Neural cell (in vitro differentiated cells): ENCODE measurements at regions not wholly inside any gene's neighbourhood (a gene's known extent, or its start where the extent isn't known, plus 50 kb on each side); places are given as distances from the start of the nearest gene placed in this dataset.

Source experiments
- H2AFZ ChIP-seq: fragments of 200-600, 300-800 bp; sonication (generic), shearing (Covaris generic); 2 replicates; pipeline ENCODE4 v1.6.0; 2014; ENCODE audit warnings: low read depth, mild to moderate bottlenecking, antibody characterized with exemption, low read length, moderate library complexity
- H3F3A ChIP-seq: fragments of 200-600 bp; shearing (Covaris generic); 2 replicates; pipeline ENCODE4 v1.6.1; 2016; ENCODE audit warnings: mild to moderate bottlenecking, moderate library complexity, mixed read lengths, antibody characterized with exemption, low read length; ENCODE audit not compliant: insufficient read depth, poor library complexity, severe bottlenecking
- H3K27ac ChIP-seq: fragments of 200-600, 300-800 bp; sonication (generic), shearing (Covaris generic); 2 replicates; pipeline ENCODE4 v1.5.1; 2014; ENCODE audit warnings: mild to moderate bottlenecking, low read length, moderate library complexity
- H3K27me3 ChIP-seq: fragments of 300-800, 200-600 bp; sonication (generic), shearing (Covaris generic); 2 replicates; pipeline ENCODE4 v1.6.0; 2014; ENCODE audit warnings: mild to moderate bottlenecking, low read depth, low read length, moderate library complexity; ENCODE audit not compliant: insufficient read depth
- H3K36me3 ChIP-seq: fragments of 300-800, 200-600 bp; sonication (generic), shearing (Covaris generic); 2 replicates; pipeline ENCODE4 v1.5.1; 2014; ENCODE audit warnings: mild to moderate bottlenecking, antibody characterized with exemption, low read length, moderate library complexity; ENCODE audit not compliant: insufficient read depth
- H3K4me2 ChIP-seq: fragments of 300-800, 200-600 bp; sonication (generic), shearing (Covaris generic); 2 replicates; pipeline ENCODE4 v1.6.0; 2014; ENCODE audit warnings: mild to moderate bottlenecking, low read length
- H3K4me3 ChIP-seq: fragments of 300-800, 200-600 bp; sonication (generic), shearing (Covaris generic); 2 replicates; pipeline ENCODE4 v1.5.1; 2014; ENCODE audit warnings: mild to moderate bottlenecking, low read length, moderate library complexity
- H3K79me2 ChIP-seq: fragments of 200-600 bp; shearing (Covaris generic); replicated peaks from 2 replicates; pipeline ENCODE4 v1.6.0; 2014; ENCODE audit warnings: mild to moderate bottlenecking, low read length, moderate library complexity; ENCODE audit not compliant: insufficient read depth
- H3K9ac ChIP-seq: fragments of 300-800, 200-600 bp; sonication (generic), shearing (Covaris generic); 2 replicates; pipeline ENCODE4 v1.6.1; 2016; ENCODE audit warnings: mild to moderate bottlenecking, low read length, mixed read lengths
- H3K9me2 ChIP-seq: fragments of 200-600 bp; shearing (Covaris generic); 2 replicates; pipeline ENCODE4 v1.6.1; 2016; ENCODE audit warnings: mild to moderate bottlenecking, low read length, mixed read lengths; ENCODE audit not compliant: insufficient read depth
- H3K9me3 ChIP-seq: fragments of 200-600, 300-800 bp; sonication (generic), shearing (Covaris generic); 2 replicates; pipeline ENCODE4 v1.6.1; 2016; ENCODE audit warnings: mild to moderate bottlenecking, mixed run types, low read length, moderate library complexity, mixed read lengths
- H4K20me1 ChIP-seq: fragments of 200-600 bp; shearing (Covaris generic); 2 replicates; pipeline ENCODE4 v1.6.1; 2016; ENCODE audit warnings: mild to moderate bottlenecking, mixed run types; ENCODE audit not compliant: insufficient read depth
- CTCF ChIP-seq: fragments of 450-650 bp; IDR thresholded peaks from 2 replicates; pipeline ENCODE4 v1.5.1; 2014; ENCODE audit warnings: antibody characterized with exemption, mild to moderate bottlenecking, moderate library complexity; ENCODE audit not compliant: poor library complexity, severe bottlenecking
- EP300 ChIP-seq: fragments of 450-650 bp; conservative IDR thresholded peaks from 2 replicates; pipeline ENCODE4 v1.6.1; 2014; ENCODE audit warnings: antibody characterized with exemption, mild to moderate bottlenecking, moderate library complexity; ENCODE audit not compliant: poor library complexity, severe bottlenecking
- EZH2 ChIP-seq: fragments of 200-600, 300-800 bp; shearing (Covaris generic), sonication (generic); IDR thresholded peaks from 2 replicates; pipeline ENCODE4 v1.6.1; 2014; ENCODE audit warnings: antibody characterized with exemption, low read length, borderline replicate concordance, mild to moderate bottlenecking; ENCODE audit not compliant: insufficient read depth, poor library complexity, severe bottlenecking
- MXI1 ChIP-seq: fragments of 450-650 bp; conservative IDR thresholded peaks from 2 replicates; pipeline ENCODE4 v1.6.1; 2014; ENCODE audit warnings: antibody characterized with exemption, mild to moderate bottlenecking; ENCODE audit not compliant: poor library complexity, severe bottlenecking
- POLR2AphosphoS5 ChIP-seq: IDR thresholded peaks from 2 replicates; pipeline ENCODE4 v1.6.1; 2012
- RAD21 ChIP-seq: fragments of 450-650 bp; conservative IDR thresholded peaks from 2 replicates; pipeline ENCODE4 v1.6.1; 2014; ENCODE audit warnings: antibody characterized with exemption, mild to moderate bottlenecking, moderate library complexity
- REST ChIP-seq: IDR thresholded peaks from 2 replicates; pipeline ENCODE4 v1.6.1; 2012; ENCODE audit warnings: borderline replicate concordance
- SMC3 ChIP-seq: fragments of 450-650 bp; conservative IDR thresholded peaks from 2 replicates; pipeline ENCODE4 v1.6.1; 2014; ENCODE audit warnings: antibody characterized with exemption, mild to moderate bottlenecking, moderate library complexity; ENCODE audit not compliant: poor library complexity
- TAF1 ChIP-seq: IDR thresholded peaks from 2 replicates; pipeline ENCODE4 v1.6.1; 2012; ENCODE audit warnings: low read depth

GRCh38 chr2:12207491-12207890 lies 461.1 kb downstream of the LPIN1 start:
- no peak overlapping the region for H2AFZ ChIP-seq
- H3F3A ChIP-seq = no peaks in the 10 kb centered on the region
- H3K9ac ChIP-seq = no peak overlapping the region
- no peak for TF ChIP-seq TAF1
- no peak for TF ChIP-seq EP300
- no peak for TF ChIP-seq MXI1
- TF ChIP-seq POLR2AphosphoS5 = no peak
- TF ChIP-seq SMC3 = no peak
- no peaks in the 10 kb centered on the region for H3K79me2 ChIP-seq
- H3K4me3 ChIP-seq = no peak overlapping the region
- H3K36me3 ChIP-seq = no peaks in the 10 kb centered on the region
- H3K9me3 ChIP-seq = no peaks in the 10 kb centered on the region
- no peak overlapping the region for H3K4me2 ChIP-seq
- H3K27ac ChIP-seq = no peak overlapping the region
- no peaks in the 10 kb centered on the region for H3K9me2 ChIP-seq
- no peaks in the 10 kb centered on the region for H3K27me3 ChIP-seq
- no peaks in the 10 kb centered on the region for H4K20me1 ChIP-seq

GRCh38 chr2:12210016-12210933 lies 463.8 kb downstream of the LPIN1 start:
- Histone ChIP-seq H3K4me3 (no peak overlapping the region), H3K27me3 (no peaks in the 10 kb centered on the region), H3F3A (no peaks in the 10 kb centered on the region), H2AFZ (no peak overlapping the region), H3K27ac (no peak overlapping the region), H3K4me2 (no peak overlapping the region), H3K9ac (no peak overlapping the region), H3K36me3 (no peaks in the 10 kb centered on the region), H4K20me1 (no peaks in the 10 kb centered on the region), H3K9me2 (no peaks in the 10 kb centered on the region), H3K79me2 (no peaks in the 10 kb centered on the region), H3K9me3 (no peaks in the 10 kb centered on the region)
- TF ChIP-seq CTCF = no peak
- TF ChIP-seq TAF1 = no peak
- TF ChIP-seq MXI1 = no peak
- TF ChIP-seq REST = no peak
- TF ChIP-seq POLR2AphosphoS5 = no peak
- TF ChIP-seq SMC3 = no peak
- no peak for TF ChIP-seq EZH2
- TF ChIP-seq RAD21 = no peak
- no peak for TF ChIP-seq EP300
